ENCODE measurements at regions not wholly inside any gene's neighbourhood (a gene's known extent, or its start where the extent isn't known, plus 50 kb on each side); places are given as distances from the start of the nearest gene placed in this dataset.
"Not testable (repeated sequence)": the region's sequence is repeated elsewhere in the genome, so short reads cannot be mapped to it uniquely, and the experiment has no call there.

DNA sequence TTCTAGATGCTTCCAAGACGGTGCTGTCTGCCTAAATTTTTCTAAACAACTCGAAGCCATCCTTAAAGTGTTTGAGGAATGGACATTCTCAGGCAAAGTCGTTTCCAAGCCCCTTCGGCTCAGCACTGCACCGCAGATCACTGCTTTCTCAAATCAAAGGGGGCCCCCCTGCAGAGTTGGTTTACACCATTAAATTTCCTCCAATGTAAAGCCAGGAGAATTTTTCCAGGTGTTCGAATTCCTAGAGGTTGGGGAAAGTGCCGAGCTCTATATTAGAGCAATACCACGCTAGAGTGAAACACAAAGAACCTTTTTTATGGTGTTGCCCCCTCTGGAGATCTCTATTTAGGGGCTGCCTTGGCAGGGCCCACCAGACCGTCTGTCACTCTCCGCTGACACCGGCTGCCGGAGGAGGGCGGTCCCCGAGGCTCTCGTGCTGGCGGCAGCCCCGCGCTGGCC, 277.9 kb upstream of the NR2F2 start:
- DNase-seq (ENCODE audit: low spot score), result no peak

DNA sequence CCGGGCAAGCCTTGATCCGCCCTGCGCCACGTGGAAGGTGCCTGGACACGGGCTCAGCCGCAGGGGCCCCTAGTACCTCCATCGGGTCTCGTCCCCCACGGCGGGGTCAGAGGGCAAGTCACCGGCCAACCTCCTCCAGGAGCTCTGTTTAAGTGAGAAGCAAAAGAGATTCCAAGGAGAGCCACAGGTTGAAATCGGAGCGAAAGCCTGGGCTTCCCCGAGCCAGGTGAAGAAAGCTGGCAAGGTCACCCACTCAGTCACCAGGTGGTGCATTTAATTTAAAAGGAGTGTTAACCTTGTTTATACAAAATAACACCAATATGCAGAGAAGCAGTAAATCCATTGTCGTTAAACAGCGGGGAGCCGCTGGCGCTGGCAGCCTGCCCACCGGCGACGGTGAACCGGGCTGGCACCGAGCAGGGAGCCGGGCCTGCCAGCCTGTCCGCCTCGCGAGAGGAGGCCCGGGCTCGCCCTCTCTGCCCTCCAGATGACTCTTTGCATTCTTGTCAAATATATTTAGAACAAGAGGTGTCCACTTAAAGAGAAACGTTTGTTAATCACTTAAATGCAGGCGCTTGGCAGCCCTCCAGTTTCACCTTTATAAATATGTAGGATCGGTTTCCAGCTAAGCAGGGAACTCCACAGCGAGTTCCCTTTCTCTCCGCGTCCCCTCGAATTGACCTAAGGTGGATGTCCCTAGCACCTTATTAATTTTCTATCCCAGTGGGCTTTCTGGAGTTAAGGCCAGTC, 277.3 kb upstream of the NR2F2 start:
- DNase-seq (ENCODE audit: low spot score), result peak; percentile 13

DNA sequence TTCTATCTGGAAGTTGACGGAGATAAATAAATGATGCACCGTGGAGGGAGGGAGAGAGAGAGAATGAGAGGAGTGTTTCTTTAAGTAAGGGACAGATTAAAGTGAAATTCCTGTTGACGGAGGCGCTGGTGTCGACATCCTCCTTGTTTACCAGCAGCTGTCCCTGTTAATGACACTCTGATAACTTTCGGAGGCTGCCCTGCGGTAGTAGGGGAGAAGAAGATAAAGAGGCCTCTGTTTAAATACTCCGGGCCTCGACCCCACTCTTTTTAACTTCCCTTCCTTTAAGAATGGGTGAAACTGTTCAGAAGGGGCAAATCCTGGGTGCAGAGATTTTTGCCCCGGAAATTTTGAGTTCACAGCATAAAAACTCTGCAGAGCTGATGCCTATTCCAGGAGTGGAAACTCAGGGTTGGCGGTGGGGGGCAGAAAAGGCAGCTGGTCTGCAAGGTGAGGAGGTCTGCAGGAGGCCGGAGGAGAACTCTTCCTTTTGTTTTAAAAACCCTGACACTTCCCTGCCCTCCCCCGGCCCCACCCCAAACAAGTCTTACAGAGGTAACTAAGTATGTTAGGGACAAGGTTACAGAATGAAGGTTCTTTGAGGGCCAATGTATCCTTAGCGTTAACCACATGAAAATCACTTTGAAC, 276.6 kb upstream of the NR2F2 start:
- DNase-seq (ENCODE audit: low spot score), result peak; percentile 16

DNA sequence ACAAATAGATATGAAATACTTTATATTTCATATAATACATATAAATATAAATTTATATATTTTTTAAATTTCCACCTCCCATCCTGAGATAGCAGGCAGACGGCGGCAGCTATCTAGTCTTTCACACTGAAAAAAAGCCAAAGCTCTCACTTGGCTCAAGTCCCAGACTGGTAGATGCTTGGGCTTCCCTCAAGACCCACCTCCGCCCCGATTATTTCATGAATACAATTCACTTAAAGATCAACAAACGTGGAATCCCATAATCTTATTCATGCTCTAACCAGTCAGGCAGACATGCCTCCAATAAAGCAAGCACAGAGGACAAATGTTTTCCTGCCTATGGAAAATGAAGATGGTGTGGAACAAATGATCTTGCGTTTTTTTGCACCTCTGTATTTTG, 275.9 kb upstream of the NR2F2 start:
- DNase-seq (ENCODE audit: low spot score), result no peak

DNA sequence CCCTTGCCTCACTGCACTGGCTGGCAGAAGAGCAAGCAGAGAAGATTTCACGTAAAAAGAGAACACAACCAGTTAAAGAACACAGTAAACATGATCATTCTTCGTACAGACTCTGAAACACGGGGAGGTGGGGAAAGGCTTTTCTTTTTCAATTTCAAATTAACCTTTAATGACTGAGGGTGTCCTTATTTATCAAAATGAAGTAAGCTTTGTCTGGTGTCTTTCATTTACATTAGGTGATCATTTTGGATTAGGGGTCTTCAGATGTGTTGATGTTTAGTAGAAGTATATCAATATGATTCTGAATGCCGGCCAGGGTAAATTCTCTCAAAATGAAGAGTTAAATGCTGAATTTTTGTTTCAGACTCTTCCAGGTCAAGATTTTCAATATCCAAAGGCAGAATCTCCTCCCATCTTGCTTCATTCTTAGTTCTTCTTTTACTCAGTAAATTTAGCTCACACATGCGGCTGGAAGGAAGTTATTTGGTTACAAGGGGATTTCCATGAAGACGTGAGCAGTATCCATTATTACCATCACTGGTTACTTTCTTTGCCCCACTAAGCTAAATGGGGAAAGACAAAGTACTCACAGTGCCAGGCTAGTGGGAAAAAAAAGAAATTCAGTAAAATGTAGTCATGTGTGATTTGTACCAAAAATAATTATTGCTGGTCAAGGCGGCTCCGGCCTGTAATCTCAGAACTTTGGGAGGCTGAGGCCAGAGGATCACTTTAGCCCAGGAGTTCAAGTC, 272.2 kb upstream of the NR2F2 start:
- no peak for DNase-seq (ENCODE audit: low spot score)

DNA sequence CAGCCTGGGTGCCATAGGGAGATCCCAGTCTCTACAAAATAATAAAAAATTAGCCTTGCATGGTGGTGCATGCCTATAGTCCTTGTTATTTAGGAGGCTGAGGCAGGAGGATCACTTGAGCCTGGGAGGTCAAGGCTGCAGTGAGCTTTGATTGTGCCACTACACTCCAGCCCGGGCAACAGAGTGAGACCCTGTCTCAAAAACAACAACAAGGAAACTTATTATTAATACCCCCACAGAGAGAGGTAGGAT, 271.7 kb upstream of the NR2F2 start:
- DNase-seq (ENCODE audit: low spot score), result not testable (repeated sequence)

DNA sequence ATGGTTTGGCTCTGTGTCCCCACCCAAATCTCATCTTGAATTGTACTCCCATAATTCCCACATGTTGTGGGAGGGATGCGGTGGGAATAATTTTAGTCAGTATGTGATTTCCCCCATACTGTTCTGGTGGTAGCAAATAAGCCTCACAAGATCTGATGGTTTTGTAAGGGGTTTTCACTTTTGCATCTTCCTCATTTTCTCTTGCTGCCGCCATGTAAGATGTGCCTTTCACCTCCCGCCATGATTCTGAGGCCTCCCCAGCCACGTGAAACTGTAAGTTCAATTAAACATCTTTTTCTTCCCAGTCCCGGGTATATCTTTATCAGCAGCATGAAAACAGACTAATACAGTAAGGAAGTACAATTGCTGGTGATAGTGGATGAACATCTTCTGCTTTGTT, 269.9 kb upstream of the NR2F2 start:
- DNase-seq (ENCODE audit: low spot score), result not testable (repeated sequence)

DNA sequence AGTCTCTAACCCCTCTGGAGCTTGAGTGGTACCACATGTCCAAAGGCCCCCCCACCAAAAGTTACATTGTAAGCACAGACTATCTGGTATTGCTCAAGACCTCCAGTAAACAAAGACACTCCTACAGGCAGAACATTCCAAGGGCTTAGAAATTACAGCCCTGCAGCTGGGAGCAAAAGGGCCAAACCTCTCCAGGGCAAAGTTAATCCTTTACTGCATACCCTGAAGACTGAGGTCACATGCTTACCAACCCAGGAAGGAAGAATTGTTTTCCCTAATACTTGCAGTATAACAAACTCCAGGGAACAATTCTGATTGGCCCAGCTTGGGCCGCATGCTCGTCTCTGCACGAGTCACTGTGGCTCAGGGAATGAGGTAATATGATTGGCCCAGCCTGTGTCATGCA, 266.1 kb upstream of the NR2F2 start:
- no peak for DNase-seq (ENCODE audit: low spot score)

DNA sequence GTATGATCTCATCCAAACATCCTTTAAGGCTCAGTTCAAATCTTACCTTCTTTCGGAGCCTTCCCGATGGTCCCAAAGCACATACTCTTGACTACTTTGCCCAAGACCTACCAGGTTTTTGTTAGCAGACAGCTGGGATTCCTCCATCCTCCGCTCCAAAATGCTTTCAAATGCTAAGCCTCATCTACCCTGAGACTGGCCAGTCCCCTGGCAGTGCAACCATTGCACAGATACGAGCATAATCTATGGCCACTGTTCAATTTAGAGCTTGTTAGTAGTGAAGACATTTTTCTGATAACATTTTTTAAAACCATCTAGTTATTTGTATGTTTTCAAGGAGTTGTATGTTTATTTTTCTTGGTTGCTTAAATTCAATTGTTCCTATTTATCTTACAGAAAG, 264.4 kb upstream of the NR2F2 start:
- no peak for DNase-seq (ENCODE audit: low spot score)

DNA sequence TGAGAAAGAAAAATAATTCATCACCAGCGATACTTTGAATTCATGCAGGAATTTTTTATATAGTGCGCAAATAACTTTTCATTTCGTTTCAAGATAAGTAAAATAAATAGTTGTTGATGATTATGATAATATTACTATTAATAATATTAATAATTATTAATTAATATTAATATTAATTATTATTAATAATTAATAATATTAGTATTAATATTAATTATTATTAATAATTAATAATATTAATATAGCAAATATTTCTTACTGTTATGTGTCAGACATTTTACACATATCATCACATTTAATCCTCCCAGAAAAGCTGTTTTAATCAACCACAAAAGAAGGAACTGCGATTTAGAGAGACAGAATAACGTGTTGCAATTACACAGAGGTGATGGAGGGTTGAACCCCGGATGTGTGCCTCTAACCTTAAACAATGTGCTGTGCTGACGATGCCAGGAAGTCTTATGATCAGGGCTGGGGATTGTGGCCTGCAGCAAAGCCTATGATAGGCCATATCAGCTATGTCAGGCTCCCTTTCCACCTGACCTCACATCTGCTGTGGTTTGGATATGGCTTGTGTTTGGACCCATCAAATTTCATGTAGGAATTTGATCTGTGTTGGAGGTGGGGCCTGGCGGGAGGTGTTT, 263.5 kb upstream of the NR2F2 start:
- DNase-seq (ENCODE audit: low spot score), result no peak

DNA sequence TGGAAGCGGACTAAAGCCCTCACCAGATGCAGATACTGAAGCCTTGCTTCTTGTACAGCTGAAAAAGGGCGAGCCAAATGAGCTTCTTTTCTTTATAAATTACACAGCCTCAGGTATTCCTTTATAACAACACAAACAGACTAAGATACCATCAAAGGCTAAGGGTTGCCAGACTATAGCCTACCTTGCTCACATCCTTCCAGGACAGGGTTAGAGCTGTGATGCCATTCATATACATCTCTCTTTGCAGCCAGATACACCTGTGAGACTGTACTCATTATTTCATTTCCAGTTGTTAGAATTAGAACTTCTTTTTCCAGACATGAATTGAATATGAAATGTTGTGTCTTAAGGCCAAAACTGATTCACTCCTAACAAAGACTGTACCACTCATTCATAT, 262.8 kb upstream of the NR2F2 start:
- no peak for DNase-seq (ENCODE audit: low spot score)

DNA sequence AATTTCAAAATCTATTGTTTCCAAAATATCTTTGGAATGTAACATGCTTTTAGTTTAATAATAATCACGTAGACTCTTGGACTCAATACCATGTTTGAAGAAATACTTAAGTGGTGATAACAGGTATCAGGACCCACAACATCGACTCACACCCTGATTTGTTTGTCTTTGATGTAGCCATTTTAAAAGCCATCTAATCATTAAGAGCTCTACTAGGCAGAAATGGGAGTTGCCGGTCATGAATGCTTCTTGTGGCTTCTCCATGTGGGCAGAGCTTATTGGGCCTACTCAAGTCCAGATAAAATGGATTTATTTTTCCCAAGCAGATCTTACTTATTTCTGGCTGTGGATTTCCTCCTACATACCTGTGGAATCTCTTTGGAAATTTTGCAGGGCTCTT, 261.6 kb upstream of the NR2F2 start:
- no peak for DNase-seq (ENCODE audit: low spot score)

DNA sequence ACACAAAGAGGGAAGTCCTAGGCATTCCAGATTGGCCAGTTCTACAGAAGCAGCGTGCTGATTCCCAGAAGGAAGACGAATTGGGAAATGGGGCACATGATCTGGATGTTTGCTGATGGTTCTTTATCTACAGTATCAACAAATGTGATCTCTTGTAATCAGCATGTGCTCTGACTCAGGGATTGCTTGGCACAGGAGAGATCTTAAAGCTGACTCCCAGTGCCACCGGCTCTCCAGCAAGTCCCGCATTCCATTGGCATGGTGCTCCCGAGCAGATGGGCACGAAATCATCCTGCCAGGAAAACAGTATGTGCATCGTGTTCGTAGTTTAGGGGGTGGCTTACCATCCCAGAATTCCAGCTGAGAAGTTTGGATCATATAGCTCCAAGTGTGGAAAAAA, 259.9 kb upstream of the NR2F2 start:
- DNase-seq (ENCODE audit: low spot score), result no peak

DNA sequence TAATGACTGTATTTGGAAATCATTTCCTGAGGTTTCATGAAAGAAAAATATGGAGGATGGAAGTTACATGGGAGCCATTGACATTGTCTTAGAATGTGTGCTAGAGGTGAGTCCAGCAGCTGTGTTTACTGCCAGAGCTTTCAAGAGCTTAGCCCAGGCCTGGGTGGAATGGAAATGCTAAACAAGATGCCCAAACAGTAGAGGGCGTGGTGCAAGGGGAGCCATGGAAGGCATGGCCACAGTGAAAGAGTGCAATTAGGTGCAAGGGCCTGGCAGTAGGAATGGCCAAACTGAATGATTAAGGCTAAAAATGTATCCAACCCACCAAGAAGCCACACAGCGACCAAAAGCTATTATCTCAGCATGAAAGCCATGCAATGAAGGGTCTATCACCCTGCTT, 257.7 kb upstream of the NR2F2 start:
- DNase-seq (ENCODE audit: low spot score), result no peak

DNA sequence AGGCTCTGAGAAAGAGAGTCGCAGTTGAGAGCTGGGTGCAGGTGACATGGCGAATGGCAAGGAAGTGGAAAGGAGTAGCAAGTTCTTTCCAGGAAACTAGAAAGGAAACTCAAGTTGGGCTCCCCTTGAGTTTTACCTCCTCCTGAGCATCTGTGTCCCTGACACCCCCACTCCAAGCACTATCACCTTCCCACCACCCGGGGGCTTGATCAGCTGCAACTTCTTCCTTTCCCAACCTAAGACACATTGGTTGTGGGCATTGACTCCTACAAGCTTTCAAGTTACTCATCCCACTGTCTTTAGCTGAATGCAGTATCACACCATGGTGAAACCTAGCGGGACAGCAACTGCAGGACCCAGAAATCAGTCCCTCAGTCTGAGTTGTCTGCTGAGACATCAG, 256.6 kb upstream of the NR2F2 start:
- DNase-seq (ENCODE audit: low spot score), result no peak

DNA sequence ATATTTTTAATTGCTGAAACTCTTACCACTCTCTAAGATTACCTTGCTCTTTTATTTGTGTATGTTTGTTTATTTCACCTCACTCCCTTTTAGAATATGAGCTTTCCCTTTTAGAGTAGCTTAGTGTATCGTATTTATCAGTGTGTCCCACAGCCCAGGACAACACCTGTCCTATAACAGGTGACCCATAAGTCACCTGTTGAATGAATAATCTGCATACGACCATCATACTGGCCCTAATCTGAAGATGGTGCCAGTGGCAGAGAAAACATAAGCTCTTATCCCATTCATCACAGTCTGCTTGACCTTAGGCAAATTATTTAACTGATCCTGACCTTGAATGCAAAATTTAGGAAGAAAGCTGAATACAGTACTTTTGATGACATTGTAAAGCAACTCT, 254.6 kb upstream of the NR2F2 start:
- no peak for DNase-seq (ENCODE audit: low spot score)

DNA sequence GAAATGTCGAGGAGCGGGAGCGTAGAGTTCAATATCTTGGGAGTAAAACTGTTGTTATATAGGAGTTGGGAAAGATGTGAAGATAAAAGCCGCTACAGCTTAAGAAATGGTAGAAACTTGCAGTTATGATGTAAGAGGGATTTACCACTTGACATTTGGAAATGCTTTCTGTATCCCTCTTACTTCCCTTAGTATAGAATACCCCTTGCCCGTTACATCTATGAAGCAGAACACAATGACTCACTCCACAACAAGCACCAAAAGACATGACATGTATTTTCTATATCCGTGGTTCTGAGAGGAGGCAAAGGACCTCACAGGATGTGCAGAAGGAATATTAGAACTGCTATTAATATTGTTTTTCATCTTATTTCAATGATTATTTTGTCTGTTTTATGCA, 254.2 kb upstream of the NR2F2 start:
- no peak for DNase-seq (ENCODE audit: low spot score)

DNA sequence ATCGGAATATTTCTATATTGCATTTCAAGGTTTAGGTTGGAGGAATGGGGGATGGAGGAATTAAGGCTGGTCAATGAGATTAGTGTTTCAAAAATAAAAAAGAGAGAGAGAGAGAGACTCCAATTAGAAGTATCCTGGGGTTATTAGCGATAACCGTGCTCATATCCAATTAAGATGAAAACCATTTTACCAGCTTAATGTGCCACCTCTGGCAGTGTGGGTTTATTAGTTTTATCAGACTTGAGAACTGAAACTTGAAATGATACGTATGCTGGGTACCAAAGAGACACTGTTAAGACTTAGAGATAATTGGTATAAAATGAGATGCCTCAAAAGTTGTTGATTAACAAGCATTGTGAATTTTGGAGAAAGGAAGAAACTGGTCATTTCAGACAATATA, 251.5 kb upstream of the NR2F2 start:
- DNase-seq (ENCODE audit: low spot score), result no peak

DNA sequence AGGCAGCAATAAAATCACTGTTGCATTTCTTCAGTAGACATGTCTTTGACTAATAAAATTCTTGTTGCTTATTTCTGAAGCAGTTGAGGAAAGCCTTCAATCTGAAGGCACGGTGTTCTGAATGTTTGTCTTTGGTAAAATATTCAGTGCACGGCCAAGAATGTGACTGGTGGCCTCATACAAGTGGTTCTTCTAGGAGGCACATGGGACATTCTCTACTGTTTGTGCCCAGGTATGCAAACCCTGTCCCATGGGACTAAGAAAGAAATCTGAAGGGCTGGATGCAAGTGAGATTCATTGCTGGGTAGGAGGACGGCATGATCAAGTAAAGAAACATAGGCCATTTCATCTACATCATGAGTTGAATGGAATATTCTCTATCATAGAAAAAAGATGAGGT, 250.6 kb upstream of the NR2F2 start:
- no peak for DNase-seq (ENCODE audit: low spot score)

DNA sequence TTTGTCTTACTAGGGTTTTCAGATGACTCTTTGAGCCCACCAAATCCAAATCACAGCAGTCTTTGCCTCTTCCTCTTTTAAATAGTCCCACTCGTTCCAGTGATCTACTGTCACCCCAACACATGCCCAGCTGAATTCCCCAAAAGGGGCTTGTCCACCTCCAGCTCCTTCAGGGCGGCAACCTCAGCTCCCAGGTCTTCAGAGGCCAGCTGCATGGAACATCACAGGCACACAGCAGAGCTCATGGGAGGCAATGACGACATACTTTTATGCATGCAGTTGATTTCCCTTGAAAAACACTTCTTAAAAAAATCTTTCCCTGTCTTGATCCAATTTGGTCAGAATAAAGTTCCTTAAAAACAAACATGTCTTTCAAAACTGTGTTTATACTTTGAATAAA, 244.3 kb upstream of the NR2F2 start:
- DNase-seq (ENCODE audit: low spot score), result no peak

DNA sequence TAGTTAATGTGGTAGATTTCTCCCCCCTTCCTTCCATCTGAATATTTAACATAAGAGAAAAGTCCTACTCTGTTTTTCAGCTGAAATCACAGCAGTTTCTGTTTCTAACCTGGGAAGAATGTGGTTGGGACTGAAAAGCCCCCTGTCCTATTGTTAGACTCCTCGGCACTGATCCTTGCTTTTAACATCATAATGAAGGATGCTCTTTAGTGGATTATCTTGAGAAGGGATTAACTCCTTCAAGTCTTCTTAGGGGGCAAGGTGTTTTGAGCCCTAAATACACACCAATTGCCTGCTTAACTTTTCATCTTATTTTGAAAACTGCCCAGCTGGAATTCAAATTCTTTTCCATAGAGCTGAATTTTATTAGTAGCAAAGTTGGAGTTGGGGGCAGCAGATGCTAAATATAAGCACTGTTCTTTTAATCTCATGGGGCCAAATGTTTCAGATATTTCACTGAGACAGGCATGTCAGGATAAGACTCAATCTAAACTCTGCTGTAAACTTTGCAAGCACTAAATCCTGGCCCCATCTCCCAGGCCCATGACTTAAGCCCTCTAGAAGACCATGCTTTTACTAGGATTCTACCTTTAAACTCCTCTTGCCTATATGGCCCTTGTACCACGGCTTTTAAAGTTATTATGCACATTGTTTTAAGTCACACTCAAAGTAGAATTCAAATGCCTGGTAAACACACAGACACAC, 243.2 kb upstream of the NR2F2 start:
- no peak for DNase-seq (ENCODE audit: low spot score)

DNA sequence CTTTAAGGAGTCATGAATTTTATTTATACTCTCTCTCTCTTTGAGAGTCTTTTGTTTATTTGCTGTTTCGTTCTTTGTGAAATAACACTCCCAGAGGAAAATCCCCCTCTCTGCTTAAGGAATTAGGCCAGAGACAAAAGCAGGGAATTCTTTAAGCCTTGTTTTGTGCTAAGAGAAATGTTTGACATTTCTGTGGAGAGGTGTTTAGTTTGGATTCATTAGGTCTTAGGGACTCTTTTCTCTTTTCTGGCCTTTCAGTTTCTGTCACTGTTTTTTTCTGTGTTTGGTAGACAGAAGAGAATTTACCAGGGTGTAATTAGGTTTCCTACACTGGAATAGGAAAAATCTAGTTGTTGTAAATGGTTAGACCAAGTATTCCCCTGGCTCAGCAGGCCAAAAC, 241.8 kb upstream of the NR2F2 start:
- DNase-seq (ENCODE audit: low spot score), result no peak
